H1 (cell line): ENCODE measurements at regions not wholly inside any gene's neighbourhood (a gene's known extent, or its start where the extent isn't known, plus 50 kb on each side); places are given as distances from the start of the nearest gene placed in this dataset.

Experiments
- ATF2 ChIP-seq: IDR thresholded peaks from 2 replicates; pipeline ENCODE4 v1.6.1; 2012; ENCODE audit warnings: low read length, inconsistent platforms
- CHD7 ChIP-seq: fragments of 300-600 bp; sonication (generic); IDR thresholded peaks from 2 replicates; pipeline ENCODE4 v1.7.1; 2012; ENCODE audit warnings: low read length, moderate library complexity, mild to moderate bottlenecking, inconsistent platforms; ENCODE audit not compliant: insufficient replicate concordance
- E2F6 ChIP-seq: IDR thresholded peaks from 2 replicates; pipeline ENCODE4 v1.6.1; 2012; ENCODE audit warnings: inconsistent platforms
- GTF2F1 ChIP-seq: IDR thresholded peaks from 2 replicates; pipeline ENCODE4 v1.6.1; 2012; ENCODE audit warnings: low read depth, low read length, improper control_type of control experiment, borderline replicate concordance
- JUND ChIP-seq: IDR thresholded peaks from 2 replicates; pipeline ENCODE4 v1.6.1; 2011; ENCODE audit warnings: mild to moderate bottlenecking, improper control_type of control experiment, low read length
- SAP30 ChIP-seq: fragments of 300-600 bp; sonication (generic); IDR thresholded peaks from 2 replicates; pipeline ENCODE4 v1.7.1; 2012; ENCODE audit warnings: low read length, moderate library complexity, mild to moderate bottlenecking, inconsistent platforms; ENCODE audit not compliant: insufficient read depth, insufficient replicate concordance
- SRF ChIP-seq: IDR thresholded peaks from 2 replicates; pipeline ENCODE4 v1.6.1; 2011; ENCODE audit warnings: mild to moderate bottlenecking, low read depth, low read length, moderate library complexity

GRCh38 chr12:4191642-4192041, 81.9 kb upstream of the CCND2 start (continued):
- TF ChIP-seq CHD7, result no peak
- no peak for TF ChIP-seq ATF2
- no peak for TF ChIP-seq GTF2F1
- TF ChIP-seq SRF, result no peak
- TF ChIP-seq SAP30, result no peak
- TF ChIP-seq JUND, result no peak
- no peak for TF ChIP-seq E2F6
- TF ChIP-seq, all 59 proteins: peak for 0
